Left ventricle myocardium inferior (tissue), 1 donor: ENCODE measurements at regions not wholly inside any gene's neighbourhood (a gene's known extent, or its start where the extent isn't known, plus 50 kb on each side); places are given as distances from the start of the nearest gene placed in this dataset.

ENCODE experiments used
- DNase-seq: peaks from one replicate; pipeline ENCODE4 v3.0.0-alpha.2; 2020
- H3K27ac ChIP-seq: fragments of 200-600 bp; replicated peaks from 2 replicates; pipeline ENCODE4 v1.8.0; 2021
- H3K27me3 ChIP-seq: fragments of 200-600 bp; 2 replicates; pipeline ENCODE4 v1.8.0; 2021; ENCODE audit warnings: low read depth
- H3K36me3 ChIP-seq: fragments of 200-600 bp; 2 replicates; pipeline ENCODE4 v1.8.0; 2021
- H3K4me1 ChIP-seq: fragments of 200-600 bp; 2 replicates; pipeline ENCODE4 v1.8.0; 2021
- H3K4me3 ChIP-seq: fragments of 200-600 bp; 2 replicates; pipeline ENCODE4 v1.8.0; 2021; ENCODE audit warnings: mild to moderate bottlenecking, moderate library complexity
- H3K9me3 ChIP-seq: fragments of 200-600 bp; replicated peaks from 2 replicates; pipeline ENCODE4 v1.8.0; 2021
- intact Hi-C: fragments of 100-400 bp; cut with micrococcal nuclease; formaldehyde crosslinking; loops from one replicate; pipeline ENCODE4 v1.11.0; 2022
- TF ChIP-seq, protein P1 (sequence below): fragments of 200-600 bp; IDR thresholded peaks from 2 replicates; pipeline ENCODE4 v1.8.0; 2021; ENCODE audit warnings: antibody characterized with exemption, mild to moderate bottlenecking, borderline replicate concordance
- donor health status: DM: no; HTN: yes; CAD: no; lungs with severe emphysema.

DNA sequence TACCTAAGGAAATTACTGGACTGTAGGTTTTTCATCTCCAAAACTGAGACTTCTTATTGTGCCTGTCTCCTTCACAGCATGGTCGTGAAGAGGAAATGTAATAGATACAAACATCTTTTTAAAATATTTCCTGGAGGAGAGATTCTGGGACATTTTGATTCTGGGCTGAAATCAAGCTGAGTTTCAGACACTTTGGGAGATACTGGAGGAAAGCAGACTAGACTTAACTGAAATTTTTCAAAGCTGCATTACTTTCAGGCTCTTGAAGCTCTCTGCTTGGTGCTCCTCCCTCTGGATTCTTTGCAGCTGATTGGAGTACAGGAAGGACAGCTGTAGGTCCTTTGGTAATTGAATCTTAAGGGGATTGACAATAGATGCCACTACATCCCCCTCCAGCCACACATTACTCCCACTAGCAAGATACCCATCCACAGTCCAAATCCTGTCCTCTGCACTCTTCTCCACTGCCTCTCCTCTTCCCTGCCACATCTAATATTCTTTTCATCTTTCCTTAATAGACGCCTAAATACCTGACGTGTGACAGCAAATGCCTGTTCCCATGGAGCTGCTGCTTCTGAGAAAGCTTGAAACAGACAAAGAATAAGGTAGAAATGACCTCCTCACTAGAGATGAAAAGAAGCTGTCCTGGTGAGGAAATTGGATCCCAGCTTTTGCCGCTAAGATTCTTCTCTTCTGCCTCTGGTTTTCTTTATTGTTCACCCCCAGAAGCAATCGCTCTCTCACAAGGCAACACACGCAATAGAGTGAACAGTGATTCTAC lies 111.5 kb upstream of the PHYHIPL start:
- Histone ChIP-seq H3K4me1 (no peaks in the 10 kb centered on the region), H3K27ac (no peak overlapping the region)
- TF ChIP-seq, protein P1, sequence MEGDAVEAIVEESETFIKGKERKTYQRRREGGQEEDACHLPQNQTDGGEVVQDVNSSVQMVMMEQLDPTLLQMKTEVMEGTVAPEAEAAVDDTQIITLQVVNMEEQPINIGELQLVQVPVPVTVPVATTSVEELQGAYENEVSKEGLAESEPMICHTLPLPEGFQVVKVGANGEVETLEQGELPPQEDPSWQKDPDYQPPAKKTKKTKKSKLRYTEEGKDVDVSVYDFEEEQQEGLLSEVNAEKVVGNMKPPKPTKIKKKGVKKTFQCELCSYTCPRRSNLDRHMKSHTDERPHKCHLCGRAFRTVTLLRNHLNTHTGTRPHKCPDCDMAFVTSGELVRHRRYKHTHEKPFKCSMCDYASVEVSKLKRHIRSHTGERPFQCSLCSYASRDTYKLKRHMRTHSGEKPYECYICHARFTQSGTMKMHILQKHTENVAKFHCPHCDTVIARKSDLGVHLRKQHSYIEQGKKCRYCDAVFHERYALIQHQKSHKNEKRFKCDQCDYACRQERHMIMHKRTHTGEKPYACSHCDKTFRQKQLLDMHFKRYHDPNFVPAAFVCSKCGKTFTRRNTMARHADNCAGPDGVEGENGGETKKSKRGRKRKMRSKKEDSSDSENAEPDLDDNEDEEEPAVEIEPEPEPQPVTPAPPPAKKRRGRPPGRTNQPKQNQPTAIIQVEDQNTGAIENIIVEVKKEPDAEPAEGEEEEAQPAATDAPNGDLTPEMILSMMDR: no peak

DNA sequence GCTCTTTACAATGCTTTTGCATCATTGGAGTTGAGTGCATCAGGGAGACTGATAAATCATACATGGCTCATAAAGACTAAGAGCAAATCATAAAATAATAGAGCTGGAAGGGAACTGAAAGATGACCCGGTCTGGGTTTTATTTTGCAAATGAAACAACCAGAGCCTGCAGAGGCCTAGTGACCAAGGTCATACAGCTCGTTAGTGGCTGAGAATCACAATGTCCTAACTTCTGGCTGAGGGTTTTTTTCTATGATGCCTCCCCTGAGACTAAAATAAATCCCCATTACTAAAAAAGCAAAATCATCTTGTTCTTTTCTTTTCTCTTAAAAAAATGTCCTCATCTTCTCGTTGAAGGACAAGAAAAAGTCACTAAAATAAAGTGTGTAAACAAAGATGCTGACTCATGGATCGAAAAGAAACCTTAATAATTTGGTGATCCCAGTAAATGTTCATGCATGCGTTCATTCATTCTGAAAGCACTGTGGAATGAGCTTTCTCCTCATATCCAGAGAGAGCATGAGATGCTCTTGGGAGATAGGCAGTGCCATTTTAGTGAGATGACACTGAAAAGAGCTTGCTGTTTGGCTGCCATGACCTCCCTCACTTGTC lies 107.8 kb upstream of the PHYHIPL start:
- no peak overlapping the region for H3K4me3 ChIP-seq
- no peaks in the 10 kb centered on the region for H3K4me1 ChIP-seq
- TF ChIP-seq, protein P1: no peak
- DNase-seq: no peak
- no peaks in the 10 kb centered on the region for H3K36me3 ChIP-seq
- H3K27ac ChIP-seq: peak overlapping the region; percentile 11
- no peaks in the 10 kb centered on the region for H3K9me3 ChIP-seq
- intact Hi-C loops: no loop called here
- no peaks in the 10 kb centered on the region for H3K27me3 ChIP-seq

More for the DNA sequence above, 111.5 kb upstream of the PHYHIPL start:
- H3K27me3 ChIP-seq: no peaks in the 10 kb centered on the region
- no peaks in the 10 kb centered on the region for H3K36me3 ChIP-seq
- DNase-seq: no peak
- intact Hi-C loops: no loop called here
- H3K9me3 ChIP-seq: no peaks in the 10 kb centered on the region
- H3K4me3 ChIP-seq: no peak overlapping the region

DNA sequence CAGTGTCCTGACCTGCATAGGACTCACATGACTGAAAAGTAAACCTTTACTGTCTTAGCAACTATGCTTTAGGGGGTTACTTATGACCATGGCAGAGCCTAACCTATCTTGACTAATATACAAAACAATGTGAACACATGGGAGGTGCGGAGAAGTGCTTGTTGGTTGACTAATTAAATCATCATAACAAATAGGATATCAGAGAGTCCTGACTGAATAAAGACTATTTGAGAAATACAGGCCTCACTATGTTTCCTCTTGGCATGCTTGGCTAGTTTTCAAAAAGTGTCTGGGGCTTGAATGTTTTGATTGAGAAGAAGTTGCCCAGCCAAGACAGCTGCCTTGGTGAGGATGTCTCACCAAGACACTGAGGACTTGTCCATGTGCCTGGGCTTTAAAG lies 104.4 kb upstream of the PHYHIPL start:
- intact Hi-C loops: no loop called here
- Histone ChIP-seq H3K27ac (no peak overlapping the region), H3K4me3 (no peak overlapping the region), H3K4me1 (no peaks in the 10 kb centered on the region), H3K9me3 (no peaks in the 10 kb centered on the region), H3K27me3 (no peaks in the 10 kb centered on the region), H3K36me3 (no peaks in the 10 kb centered on the region)
- TF ChIP-seq, protein P1: no peak
- no peak for DNase-seq

DNA sequence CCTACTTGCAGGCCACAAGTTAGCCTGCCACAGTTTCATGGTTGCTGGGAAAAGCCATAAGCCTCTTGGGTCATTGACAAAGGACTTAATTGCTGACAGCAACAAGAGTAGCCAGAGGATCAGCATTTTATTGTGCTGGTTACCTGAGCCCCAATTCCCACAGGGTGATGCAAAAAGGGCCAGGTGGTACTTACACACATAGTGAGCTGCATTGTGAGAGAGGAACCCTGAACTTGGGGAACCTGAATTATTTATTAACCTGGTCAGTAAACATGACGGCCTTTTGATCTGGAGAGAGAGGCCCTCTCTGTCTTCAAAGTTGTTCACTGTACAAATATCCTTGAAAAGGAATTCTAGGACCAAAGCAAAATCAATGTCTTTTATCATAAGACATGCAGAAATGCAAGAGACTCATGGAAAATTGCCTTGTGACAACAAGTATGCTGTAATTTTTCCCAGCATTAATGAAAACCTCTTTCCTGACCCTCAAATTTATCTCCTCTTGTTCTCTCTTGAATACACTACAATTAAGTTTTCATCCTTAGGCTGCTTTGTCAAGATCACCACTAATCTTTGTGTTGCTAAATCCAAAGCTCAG lies 102.9 kb upstream of the PHYHIPL start:
- Histone ChIP-seq H3K9me3 (no peaks in the 10 kb centered on the region), H3K4me1 (no peaks in the 10 kb centered on the region), H3K36me3 (no peaks in the 10 kb centered on the region), H3K27ac (no peak overlapping the region), H3K27me3 (no peaks in the 10 kb centered on the region), H3K4me3 (no peak overlapping the region)
- intact Hi-C loops: no loop called here
- TF ChIP-seq, protein P1: no peak
- DNase-seq: no peak

DNA sequence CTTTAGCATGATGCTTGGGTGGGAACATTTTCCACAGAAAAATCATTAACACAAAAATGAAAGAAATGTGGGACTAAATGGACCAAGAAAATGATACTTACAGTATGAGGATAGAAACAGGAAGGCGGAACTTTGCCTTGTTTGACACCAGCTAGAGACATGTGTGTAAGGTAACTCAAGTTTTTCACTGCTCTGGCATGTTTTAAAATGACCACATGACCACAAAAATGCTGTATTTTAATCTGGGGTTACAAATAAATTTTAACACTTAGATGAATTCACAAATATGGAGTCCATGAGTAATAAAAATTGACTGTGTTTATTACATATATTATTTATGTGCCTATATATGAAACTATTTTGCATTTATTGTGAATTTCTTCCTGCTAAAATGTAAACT lies 100.9 kb upstream of the PHYHIPL start:
- DNase-seq: no peak
- Histone ChIP-seq H3K27me3 (no peaks in the 10 kb centered on the region), H3K27ac (no peak overlapping the region), H3K36me3 (no peaks in the 10 kb centered on the region), H3K9me3 (no peaks in the 10 kb centered on the region), H3K4me3 (no peak overlapping the region), H3K4me1 (no peaks in the 10 kb centered on the region)
- intact Hi-C loops: no loop called here
- TF ChIP-seq, protein P1: no peak
